Peyer's patch (tissue), 4 donors: ENCODE measurements at regions not wholly inside any gene's neighbourhood (a gene's known extent, or its start where the extent isn't known, plus 50 kb on each side); places are given as distances from the start of the nearest gene placed in this dataset.

Source experiments
- POLR2A ChIP-seq, 2 donors: fragments of 450-650 bp; IDR thresholded peaks; one replicate each; pipeline ENCODE4 v1.5.1; 2017; ENCODE audit warnings: antibody characterized with exemption in 2 of 2, mild to moderate bottlenecking in 2 of 2, moderate library complexity in 2 of 2
- TF ChIP-seq, protein P1 (sequence below), 6 experiments: fragments of 450-650 bp in 4 of 6; fragments of 200-600 bp in 2 of 6; sonication (generic) in 1 of 6; IDR thresholded peaks; one replicate each; pipeline ENCODE4 v1.5.1; 2017 to 2019; ENCODE audit warnings: antibody characterized with exemption in 6 of 6, mild to moderate bottlenecking in 3 of 6, moderate library complexity in 1 of 6

DNA sequence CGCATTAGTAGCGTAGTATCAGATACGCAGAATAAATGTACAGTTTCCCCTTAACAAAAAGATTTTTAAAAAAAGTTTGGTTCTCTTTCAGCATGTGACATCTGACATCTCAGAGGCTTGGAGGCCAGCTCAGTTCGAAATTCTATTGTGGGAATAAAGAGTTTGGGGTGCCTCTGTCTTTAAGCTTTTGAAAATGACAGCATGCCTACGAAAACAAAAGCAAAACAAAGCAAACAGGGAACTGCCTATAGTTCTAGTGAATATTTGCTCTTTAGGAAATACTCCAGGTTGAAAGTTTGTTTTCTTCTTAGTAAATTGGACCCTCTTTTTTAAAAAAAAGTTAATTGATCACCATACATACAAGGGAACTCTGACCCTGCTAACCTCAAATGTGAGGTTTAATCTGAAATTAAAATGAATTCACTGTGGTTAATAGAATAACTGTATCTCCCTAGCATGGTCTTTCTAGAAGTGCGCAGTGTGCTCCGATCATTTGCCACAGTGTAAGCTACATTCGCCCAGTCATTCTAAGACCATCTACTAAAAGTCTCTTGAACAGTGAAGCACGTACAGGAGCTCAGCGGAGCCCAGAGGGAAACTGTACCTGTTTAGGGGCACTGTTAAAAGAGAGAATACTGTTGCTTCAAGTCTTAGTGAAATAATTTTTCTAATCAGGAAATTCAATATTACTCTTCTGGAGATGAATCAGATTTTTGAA lies 347.0 kb upstream of the CDH2 start:
- TF ChIP-seq, protein P1, sequence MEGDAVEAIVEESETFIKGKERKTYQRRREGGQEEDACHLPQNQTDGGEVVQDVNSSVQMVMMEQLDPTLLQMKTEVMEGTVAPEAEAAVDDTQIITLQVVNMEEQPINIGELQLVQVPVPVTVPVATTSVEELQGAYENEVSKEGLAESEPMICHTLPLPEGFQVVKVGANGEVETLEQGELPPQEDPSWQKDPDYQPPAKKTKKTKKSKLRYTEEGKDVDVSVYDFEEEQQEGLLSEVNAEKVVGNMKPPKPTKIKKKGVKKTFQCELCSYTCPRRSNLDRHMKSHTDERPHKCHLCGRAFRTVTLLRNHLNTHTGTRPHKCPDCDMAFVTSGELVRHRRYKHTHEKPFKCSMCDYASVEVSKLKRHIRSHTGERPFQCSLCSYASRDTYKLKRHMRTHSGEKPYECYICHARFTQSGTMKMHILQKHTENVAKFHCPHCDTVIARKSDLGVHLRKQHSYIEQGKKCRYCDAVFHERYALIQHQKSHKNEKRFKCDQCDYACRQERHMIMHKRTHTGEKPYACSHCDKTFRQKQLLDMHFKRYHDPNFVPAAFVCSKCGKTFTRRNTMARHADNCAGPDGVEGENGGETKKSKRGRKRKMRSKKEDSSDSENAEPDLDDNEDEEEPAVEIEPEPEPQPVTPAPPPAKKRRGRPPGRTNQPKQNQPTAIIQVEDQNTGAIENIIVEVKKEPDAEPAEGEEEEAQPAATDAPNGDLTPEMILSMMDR (IDR thresholded peaks at IDR 0.05): no peak
- no peak for TF ChIP-seq POLR2A (IDR thresholded peaks at IDR 0.05)
